ENCODE measurements at regions not wholly inside any gene's neighbourhood (a gene's known extent, or its start where the extent isn't known, plus 50 kb on each side); places are given as distances from the start of the nearest gene placed in this dataset.

- no peak for DNase-seq
- in situ Hi-C loops (cut with MboI; ENCODE audit: low sequenced_read_pairs in 4 of 4), result no loop called here
- H3K36me3 ChIP-seq, result no peaks in the 10 kb centered on the region
These were observed 55.5 kb upstream of the ESRRG start for GRCh38 chr1:216778737-216779136.

GRCh38 chr1:216777148-216777547, 53.9 kb upstream of the ESRRG start:
- intact Hi-C loops (cut with DNase I; ENCODE audit: low total_unique reads) (no loop called here), in situ Hi-C loops (cut with MboI; ENCODE audit: low sequenced_read_pairs in 4 of 4) (no loop called here)
- Histone ChIP-seq H3K27me3 (no peaks in the 10 kb centered on the region), H3K4me1 (peaks cover 0 to 5% of the 10 kb centered on the region in 2 donors), H3K27ac (no peak overlapping the region), H3K36me3 (no peaks in the 10 kb centered on the region), H3K4me3 (no peak overlapping the region), H3K9me3 (no peaks in the 10 kb centered on the region)
- ATAC-seq (no peak), DNase-seq (no peak)
- no peak for TF ChIP-seq POLR2A (IDR thresholded peaks at IDR 0.05)
- no peak for TF ChIP-seq CTCF (IDR thresholded peaks at IDR 0.05 in 4 of 5, conservative IDR thresholded peaks at IDR 0.05 in 1 of 5)

More at GRCh38 chr1:216778737-216779136, 55.5 kb upstream of the ESRRG start:
- no peak for ATAC-seq
- Histone ChIP-seq H3K27me3 (no peaks in the 10 kb centered on the region), H3K9me3 (no peaks in the 10 kb centered on the region), H3K4me1 (peaks cover 0 to 14% of the 10 kb centered on the region in 2 donors), H3K27ac (no peak overlapping the region), H3K4me3 (no peak overlapping the region)
- TF ChIP-seq POLR2A (IDR thresholded peaks at IDR 0.05) (no peak), CTCF (IDR thresholded peaks at IDR 0.05 in 4 of 5, conservative IDR thresholded peaks at IDR 0.05 in 1 of 5) (no peak)
- intact Hi-C loops (cut with DNase I; ENCODE audit: low total_unique reads), result no loop called here
